ENCODE measurements at regions not wholly inside any gene's neighbourhood (a gene's known extent, or its start where the extent isn't known, plus 50 kb on each side); places are given as distances from the start of the nearest gene placed in this dataset.
"Not testable (repeated sequence)": the region's sequence is repeated elsewhere in the genome, so short reads cannot be mapped to it uniquely, and the experiment has no call there.

- no peak for DNase-seq
Observed at GRCh38 chr13:27327633-27328032, 57.0 kb downstream of the RASL11A start.

GRCh38 chr13:27329210-27329609 lies 58.6 kb downstream of the RASL11A start:
- no peak for DNase-seq

- peak; percentile 21 for DNase-seq
Observed at GRCh38 chr13:27334774-27335435, 64.3 kb downstream of the RASL11A start.

GRCh38 chr13:27336014-27336673 lies 65.5 kb downstream of the RASL11A start:
- DNase-seq, result no peak

- no peak for DNase-seq
Observed at GRCh38 chr13:27338207-27338606, 67.6 kb downstream of the RASL11A start.

GRCh38 chr13:27338816-27339215 lies 68.2 kb downstream of the RASL11A start:
- peak; percentile 17 for DNase-seq

GRCh38 chr13:27339299-27339698 lies 68.7 kb downstream of the RASL11A start:
- no peak for DNase-seq

GRCh38 chr13:27341616-27342015 lies 71.0 kb downstream of the RASL11A start:
- DNase-seq, result peak; percentile 8

GRCh38 chr13:27347211-27347772 lies 76.7 kb downstream of the RASL11A start:
- DNase-seq, result no peak

- no peak for DNase-seq
Observed at GRCh38 chr13:27348461-27348860, 76.0 kb upstream of the GTF3A start.

- no peak for DNase-seq
Observed at GRCh38 chr13:27349458-27349857, 75.0 kb upstream of the GTF3A start.

- not testable (repeated sequence) for DNase-seq
Observed at GRCh38 chr13:27350825-27351224, 73.6 kb upstream of the GTF3A start.

- DNase-seq, result no peak
Observed at GRCh38 chr13:27352698-27353097, 71.7 kb upstream of the GTF3A start.

GRCh38 chr13:27353166-27353583 lies 71.2 kb upstream of the GTF3A start:
- no peak for DNase-seq

- DNase-seq, result no peak
Observed at GRCh38 chr13:27353708-27354107, 70.7 kb upstream of the GTF3A start.

GRCh38 chr13:27354379-27354778 lies 70.0 kb upstream of the GTF3A start:
- peak; percentile 3 for DNase-seq

GRCh38 chr13:27355894-27356293 lies 68.5 kb upstream of the GTF3A start:
- no peak for DNase-seq

GRCh38 chr13:27358420-27358819 lies 66.0 kb upstream of the GTF3A start:
- DNase-seq, result no peak

- peak; percentile 47 for DNase-seq
Observed at GRCh38 chr13:27359199-27359821, 65.1 kb upstream of the GTF3A start.

GRCh38 chr13:27360562-27360961 lies 63.9 kb upstream of the GTF3A start:
- DNase-seq, result no peak

- peak; percentile 37 for DNase-seq
Observed at GRCh38 chr13:27362064-27362751, 62.2 kb upstream of the GTF3A start.

- not testable (repeated sequence) for DNase-seq
Observed at GRCh38 chr13:27363637-27364036, 60.8 kb upstream of the GTF3A start.

- no peak for DNase-seq
Observed at GRCh38 chr13:27367570-27367969, 56.8 kb upstream of the GTF3A start.

Measured in NCI-H2171 treated with DMSO at 0.1 percent for 48 hours (cell line).